D721Med (cell line): ENCODE measurements at regions not wholly inside any gene's neighbourhood (a gene's known extent, or its start where the extent isn't known, plus 50 kb on each side); places are given as distances from the start of the nearest gene placed in this dataset.

Experiments used
- DNase-seq: peaks from one replicate; pipeline ENCODE4 v3.0.0; 2011; ENCODE audit warnings: low spot score; ENCODE audit not compliant: insufficient read length
- FAIRE-seq: peaks from 2 replicates; lab custom pipeline; 2011; peaks lifted over from hg19 to GRCh38; lab: Jason Lieb, UNC
- TF ChIP-seq, protein P1 (sequence below): IDR thresholded peaks from 2 replicates; pipeline ENCODE4 v1.5.1; 2012; ENCODE audit warnings: mild to moderate bottlenecking, control low read depth; ENCODE audit not compliant: insufficient read depth; ENCODE audit errors: missing control alignments

DNA sequence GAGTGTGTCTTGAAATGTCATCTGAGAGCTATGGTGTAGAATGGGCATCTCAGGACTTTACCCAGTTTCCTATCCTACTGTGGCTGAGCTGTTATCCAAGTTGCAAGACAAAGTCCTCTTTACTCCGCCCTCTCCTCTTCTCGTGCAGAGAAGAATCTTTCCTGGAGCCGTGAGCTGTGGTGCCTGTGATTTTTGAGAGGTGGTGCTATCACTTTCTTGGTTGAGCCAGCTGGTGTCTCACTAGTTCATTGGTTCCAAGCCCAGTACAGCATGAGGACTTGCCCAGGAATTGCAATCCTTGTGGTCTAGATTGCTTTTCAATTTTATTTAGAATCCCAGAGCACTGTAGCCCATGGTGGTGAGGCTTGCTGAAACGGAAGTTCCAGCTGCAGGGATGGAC, 2300.3 kb downstream of the MAT2B start:
- no peak for DNase-seq
- FAIRE-seq: no peak

DNA sequence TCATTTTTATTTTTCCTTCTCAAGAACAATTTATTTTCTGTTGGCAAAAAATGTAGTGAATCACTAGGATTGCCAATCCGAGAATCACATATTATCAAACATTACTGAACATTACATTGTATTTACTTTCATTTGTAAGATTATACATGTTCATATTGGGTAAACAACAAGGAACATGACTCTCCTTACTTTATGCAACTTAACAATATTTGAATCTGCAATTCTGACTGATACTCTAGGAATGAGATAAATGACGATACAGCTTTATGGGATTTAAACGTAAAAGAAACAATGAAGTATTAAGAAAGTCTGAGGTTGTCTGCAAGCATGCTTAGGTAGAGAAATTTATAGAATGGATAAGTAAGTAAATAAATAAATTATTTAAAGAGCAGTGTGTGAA, 2302.9 kb downstream of the MAT2B start:
- DNase-seq: no peak
- FAIRE-seq: no peak
- TF ChIP-seq, protein P1, sequence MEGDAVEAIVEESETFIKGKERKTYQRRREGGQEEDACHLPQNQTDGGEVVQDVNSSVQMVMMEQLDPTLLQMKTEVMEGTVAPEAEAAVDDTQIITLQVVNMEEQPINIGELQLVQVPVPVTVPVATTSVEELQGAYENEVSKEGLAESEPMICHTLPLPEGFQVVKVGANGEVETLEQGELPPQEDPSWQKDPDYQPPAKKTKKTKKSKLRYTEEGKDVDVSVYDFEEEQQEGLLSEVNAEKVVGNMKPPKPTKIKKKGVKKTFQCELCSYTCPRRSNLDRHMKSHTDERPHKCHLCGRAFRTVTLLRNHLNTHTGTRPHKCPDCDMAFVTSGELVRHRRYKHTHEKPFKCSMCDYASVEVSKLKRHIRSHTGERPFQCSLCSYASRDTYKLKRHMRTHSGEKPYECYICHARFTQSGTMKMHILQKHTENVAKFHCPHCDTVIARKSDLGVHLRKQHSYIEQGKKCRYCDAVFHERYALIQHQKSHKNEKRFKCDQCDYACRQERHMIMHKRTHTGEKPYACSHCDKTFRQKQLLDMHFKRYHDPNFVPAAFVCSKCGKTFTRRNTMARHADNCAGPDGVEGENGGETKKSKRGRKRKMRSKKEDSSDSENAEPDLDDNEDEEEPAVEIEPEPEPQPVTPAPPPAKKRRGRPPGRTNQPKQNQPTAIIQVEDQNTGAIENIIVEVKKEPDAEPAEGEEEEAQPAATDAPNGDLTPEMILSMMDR: no peak

More for the DNA sequence above, 2300.3 kb downstream of the MAT2B start:
- TF ChIP-seq, protein P1: peak; percentile 3

DNA sequence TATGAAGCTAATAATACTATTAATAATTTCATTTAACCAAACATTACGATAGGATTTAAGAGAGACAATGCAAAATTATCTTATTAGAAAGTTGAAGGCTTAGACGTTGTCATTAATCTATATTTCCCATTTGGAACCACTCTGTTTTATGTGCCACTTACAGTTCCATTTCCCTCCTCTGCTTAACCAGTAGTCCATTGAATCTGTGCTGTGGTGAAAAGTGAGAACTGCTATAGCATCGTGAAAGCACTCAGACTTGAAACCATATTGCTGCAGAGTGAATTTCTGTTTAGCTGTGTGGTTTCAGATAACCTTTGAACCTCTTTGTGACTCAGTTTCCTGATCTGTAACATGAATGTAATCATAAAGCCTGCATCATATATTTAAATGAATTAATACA, 2304.5 kb downstream of the MAT2B start:
- FAIRE-seq (no peak), DNase-seq (no peak)
- TF ChIP-seq, protein P1: no peak

DNA sequence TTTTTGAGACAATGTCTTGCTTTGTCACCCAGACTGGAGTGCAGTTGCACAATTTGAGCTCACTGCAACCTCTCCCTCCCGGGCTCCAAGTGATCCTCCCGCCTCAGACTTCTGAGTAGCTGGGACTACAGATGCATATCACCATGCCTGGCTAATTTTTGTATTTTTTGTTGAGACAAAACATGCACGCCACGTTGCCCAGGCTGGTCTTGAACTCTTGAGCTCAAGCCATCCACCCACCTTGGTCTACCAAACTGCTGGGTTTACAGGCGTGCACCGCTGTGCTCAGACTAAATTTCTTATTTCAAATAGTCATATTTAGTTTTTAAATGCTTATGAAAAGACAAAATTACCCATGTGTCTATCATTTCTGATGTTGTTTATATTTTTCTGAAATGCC, 2324.1 kb downstream of the MAT2B start:
- DNase-seq (no peak), FAIRE-seq (no peak)
- TF ChIP-seq, protein P1: no peak

DNA sequence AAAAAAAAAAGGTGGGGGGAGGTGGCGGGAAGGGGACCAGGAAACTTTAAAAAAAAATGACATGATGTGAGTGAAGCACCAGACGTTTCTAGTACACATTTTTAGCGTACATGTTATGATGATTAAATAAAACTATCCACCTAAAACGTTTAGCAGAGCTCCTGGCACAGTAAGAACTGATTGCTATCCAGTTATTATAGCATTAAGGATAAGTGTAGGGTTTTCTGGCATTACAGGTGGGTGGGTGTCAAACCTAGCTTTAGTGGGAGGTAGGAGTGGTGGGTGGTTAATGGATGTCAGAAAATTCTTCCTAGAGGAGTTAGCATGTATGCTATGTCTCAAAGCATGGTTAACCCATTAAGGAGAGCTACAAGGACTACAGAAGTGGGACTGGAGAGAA, 2329.5 kb downstream of the MAT2B start:
- DNase-seq (no peak), FAIRE-seq (no peak)
- TF ChIP-seq, protein P1: no peak

DNA sequence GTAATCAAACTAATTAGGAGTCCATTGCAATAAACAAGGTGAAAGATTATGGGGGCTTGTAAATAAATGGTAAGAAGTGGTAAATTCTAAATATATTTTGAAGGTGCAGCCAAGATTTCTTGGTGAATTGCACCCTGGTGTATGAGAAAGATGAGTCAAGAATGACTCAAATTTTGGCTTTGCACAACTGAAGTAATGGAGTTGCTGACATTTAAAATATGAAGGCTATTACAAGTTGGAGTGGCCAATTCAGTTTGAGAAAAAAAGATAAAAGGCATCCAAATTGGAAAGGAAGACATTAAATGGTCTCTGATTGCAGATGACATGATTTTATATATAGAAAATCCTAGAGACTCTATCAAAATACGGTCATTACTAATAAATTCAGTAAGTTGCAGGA, 2330.6 kb downstream of the MAT2B start:
- DNase-seq: no peak
- TF ChIP-seq, protein P1: no peak
- no peak for FAIRE-seq

DNA sequence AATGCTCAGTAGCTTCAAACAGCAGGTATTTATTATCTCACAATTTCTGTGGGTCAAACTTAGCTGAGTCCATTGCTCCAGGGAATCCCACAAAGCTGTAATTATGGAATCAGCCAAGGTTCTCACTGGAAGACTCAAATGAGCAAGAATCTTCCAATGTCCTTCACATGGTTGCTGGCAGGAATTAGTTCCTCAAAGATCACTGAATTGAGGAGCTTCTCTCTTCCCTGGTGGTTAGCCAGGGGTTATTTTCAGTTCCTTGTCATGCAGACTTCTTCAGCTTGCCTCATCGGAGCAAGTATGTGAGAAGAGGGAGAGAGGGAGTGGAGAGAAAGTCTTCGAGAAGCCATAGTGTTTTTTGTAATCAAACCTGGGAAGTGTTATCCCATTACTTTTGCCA, 2331.9 kb downstream of the MAT2B start:
- TF ChIP-seq, protein P1: no peak
- FAIRE-seq (no peak), DNase-seq (no peak)
